ENCODE measurements at regions not wholly inside any gene's neighbourhood (a gene's known extent, or its start where the extent isn't known, plus 50 kb on each side); places are given as distances from the start of the nearest gene placed in this dataset.

DNA sequence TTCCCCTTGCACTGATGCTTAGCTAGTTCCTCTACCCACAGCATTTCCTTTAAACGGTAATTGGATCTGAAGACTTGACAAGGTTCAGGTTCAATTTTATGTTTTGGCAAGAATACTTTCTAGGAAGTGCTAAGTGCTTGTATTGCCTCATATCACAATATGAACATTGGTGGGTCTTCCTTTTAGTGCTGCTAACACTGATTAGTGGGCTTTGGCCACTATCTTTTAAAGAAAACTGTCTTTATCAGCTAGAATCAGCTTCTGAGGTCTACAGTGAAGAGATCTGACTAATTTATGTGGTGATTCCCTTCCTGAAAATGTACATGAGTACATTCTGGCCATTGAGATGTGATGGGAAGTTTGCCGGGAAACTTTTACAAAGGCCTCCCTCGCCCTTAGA lies 316.7 kb upstream of the KLF3 start:
- H3K36me3 ChIP-seq: no peaks in the 10 kb centered on the region
- no peak overlapping the region for H3K27ac ChIP-seq
- DNase-seq: no peak
- TF ChIP-seq, protein P1, sequence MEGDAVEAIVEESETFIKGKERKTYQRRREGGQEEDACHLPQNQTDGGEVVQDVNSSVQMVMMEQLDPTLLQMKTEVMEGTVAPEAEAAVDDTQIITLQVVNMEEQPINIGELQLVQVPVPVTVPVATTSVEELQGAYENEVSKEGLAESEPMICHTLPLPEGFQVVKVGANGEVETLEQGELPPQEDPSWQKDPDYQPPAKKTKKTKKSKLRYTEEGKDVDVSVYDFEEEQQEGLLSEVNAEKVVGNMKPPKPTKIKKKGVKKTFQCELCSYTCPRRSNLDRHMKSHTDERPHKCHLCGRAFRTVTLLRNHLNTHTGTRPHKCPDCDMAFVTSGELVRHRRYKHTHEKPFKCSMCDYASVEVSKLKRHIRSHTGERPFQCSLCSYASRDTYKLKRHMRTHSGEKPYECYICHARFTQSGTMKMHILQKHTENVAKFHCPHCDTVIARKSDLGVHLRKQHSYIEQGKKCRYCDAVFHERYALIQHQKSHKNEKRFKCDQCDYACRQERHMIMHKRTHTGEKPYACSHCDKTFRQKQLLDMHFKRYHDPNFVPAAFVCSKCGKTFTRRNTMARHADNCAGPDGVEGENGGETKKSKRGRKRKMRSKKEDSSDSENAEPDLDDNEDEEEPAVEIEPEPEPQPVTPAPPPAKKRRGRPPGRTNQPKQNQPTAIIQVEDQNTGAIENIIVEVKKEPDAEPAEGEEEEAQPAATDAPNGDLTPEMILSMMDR (IDR thresholded peaks at IDR 0.05): no peak
- TF ChIP-seq POLR2A (IDR thresholded peaks at IDR 0.05): no peak
- H3K9me3 ChIP-seq: no peaks in the 10 kb centered on the region
- no peaks in the 10 kb centered on the region for H3K4me1 ChIP-seq
- no peak overlapping the region for H3K4me3 ChIP-seq
- no peaks in the 10 kb centered on the region for H3K27me3 ChIP-seq

DNA sequence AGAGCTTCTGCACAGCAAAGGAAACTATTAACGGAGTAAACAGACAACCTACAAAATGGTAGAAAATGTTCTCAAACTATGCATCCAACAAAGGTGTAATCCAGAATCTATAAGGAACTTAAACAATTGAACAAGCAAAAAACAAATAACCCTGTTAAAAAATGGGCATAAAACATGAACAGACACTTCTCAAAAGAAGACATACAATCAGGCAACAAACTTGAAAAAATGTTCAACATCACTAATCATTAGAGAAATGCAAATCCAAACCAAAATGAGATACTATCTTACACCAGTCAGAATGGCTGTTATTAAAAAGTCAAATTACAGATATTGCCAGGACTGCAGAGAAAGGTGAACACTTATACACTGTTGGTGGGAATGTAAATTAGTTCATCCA lies 309.6 kb upstream of the KLF3 start:
- Histone ChIP-seq H3K4me3 (no peak overlapping the region), H3K36me3 (no peaks in the 10 kb centered on the region), H3K9me3 (no peaks in the 10 kb centered on the region), H3K4me1 (no peaks in the 10 kb centered on the region), H3K27me3 (no peaks in the 10 kb centered on the region), H3K27ac (no peak overlapping the region)
- DNase-seq: no peak
- no peak for TF ChIP-seq POLR2A (IDR thresholded peaks at IDR 0.05)
- TF ChIP-seq, protein P1 (IDR thresholded peaks at IDR 0.05): no peak

DNA sequence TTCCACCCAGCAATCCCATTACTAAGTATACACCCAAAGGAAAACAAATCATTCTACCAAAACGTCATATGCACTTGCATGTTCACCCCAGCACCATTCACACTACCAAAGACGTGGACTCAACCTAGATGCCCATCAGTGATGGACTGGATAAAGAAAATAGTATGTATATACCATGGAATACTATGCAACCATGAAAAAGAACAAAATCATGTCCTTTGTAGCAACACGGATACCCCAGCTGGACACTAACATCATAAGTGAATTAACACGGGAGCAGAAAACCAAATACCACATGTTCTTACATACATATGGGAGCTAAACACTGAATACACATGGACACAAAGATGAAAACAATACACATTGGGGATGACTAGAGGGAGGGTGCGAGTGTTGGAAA lies 309.1 kb upstream of the KLF3 start:
- Histone ChIP-seq H3K27me3 (no peaks in the 10 kb centered on the region), H3K9me3 (no peaks in the 10 kb centered on the region), H3K27ac (no peak overlapping the region), H3K4me1 (no peaks in the 10 kb centered on the region), H3K36me3 (no peaks in the 10 kb centered on the region), H3K4me3 (no peak overlapping the region)
- TF ChIP-seq, protein P1 (IDR thresholded peaks at IDR 0.05): no peak
- TF ChIP-seq POLR2A (IDR thresholded peaks at IDR 0.05): no peak
- DNase-seq: no peak

DNA sequence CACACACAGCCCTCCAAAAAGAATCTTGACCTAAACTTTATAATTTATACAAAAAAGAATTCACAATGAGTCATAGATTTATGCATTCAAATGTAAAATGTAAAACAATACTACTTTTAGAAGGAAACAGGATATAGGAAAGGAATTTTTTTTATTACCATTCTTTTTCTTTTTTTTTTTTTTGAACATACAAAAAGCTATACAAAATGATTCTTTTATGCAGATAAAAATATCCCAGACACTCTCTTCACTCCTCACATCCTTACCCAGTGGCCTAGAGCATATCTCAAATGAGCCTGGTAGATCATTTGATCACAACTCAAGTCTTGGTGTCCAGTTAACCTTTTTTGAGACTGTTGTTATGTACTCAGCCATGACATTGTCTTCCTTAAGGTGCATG lies 307.3 kb upstream of the KLF3 start:
- Histone ChIP-seq H3K36me3 (no peaks in the 10 kb centered on the region), H3K4me1 (no peaks in the 10 kb centered on the region), H3K4me3 (no peak overlapping the region), H3K9me3 (no peaks in the 10 kb centered on the region), H3K27me3 (no peaks in the 10 kb centered on the region), H3K27ac (no peak overlapping the region)
- TF ChIP-seq, protein P1 (IDR thresholded peaks at IDR 0.05): no peak
- TF ChIP-seq POLR2A (IDR thresholded peaks at IDR 0.05): no peak
- no peak for DNase-seq

DNA sequence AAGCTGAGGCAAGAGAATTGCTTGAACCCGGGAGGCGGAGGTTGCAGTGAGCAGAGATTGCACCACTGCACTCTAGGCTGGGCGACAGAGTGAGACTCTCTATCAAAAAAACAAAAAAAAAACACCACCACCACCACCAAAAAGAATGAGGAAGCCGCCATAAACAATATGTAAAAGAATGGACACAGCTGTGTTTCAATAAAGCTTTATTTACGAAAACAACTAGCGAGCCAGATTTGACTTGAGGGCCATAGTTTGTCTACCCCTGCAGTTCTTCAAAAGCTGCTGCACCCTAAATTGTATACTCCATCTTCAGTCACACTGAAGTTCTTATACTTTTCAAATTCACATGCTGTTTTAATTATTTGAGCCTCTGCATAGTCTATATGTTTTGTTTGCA lies 306.5 kb upstream of the KLF3 start:
- H3K4me1 ChIP-seq: no peaks in the 10 kb centered on the region
- no peak for DNase-seq
- H3K27ac ChIP-seq: no peak overlapping the region
- no peaks in the 10 kb centered on the region for H3K9me3 ChIP-seq
- H3K36me3 ChIP-seq: no peaks in the 10 kb centered on the region
- H3K4me3 ChIP-seq: no peak overlapping the region
- H3K27me3 ChIP-seq: no peaks in the 10 kb centered on the region
- TF ChIP-seq, protein P1 (IDR thresholded peaks at IDR 0.05): no peak
- no peak for TF ChIP-seq POLR2A (IDR thresholded peaks at IDR 0.05)

DNA sequence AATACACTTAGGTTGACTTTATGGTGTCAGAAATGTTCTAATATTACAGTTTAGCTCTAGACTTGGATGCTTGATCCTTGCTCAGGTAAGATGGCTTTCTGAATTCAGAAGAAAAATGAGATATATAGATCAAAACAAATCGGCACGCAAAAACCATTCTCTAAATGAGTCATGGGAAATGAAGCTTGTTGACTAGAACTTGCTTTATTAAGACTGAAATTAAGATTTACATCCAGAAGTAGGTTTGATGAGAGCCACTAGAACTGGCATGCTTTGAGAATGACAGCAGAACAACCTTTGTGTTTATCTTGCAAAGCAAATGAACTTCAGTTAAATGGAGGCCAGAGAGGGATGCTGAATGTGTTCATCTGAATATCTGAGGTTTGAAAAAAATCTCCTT lies 304.9 kb upstream of the KLF3 start:
- Histone ChIP-seq H3K4me1 (no peaks in the 10 kb centered on the region), H3K27me3 (no peaks in the 10 kb centered on the region), H3K36me3 (no peaks in the 10 kb centered on the region), H3K9me3 (no peaks in the 10 kb centered on the region), H3K4me3 (no peak overlapping the region), H3K27ac (no peak overlapping the region)
- no peak for DNase-seq
- TF ChIP-seq, protein P1 (IDR thresholded peaks at IDR 0.05): no peak

Measured in Peyer's patch (tissue), 4 donors.